H1 (cell line): ENCODE measurements at regions not wholly inside any gene's neighbourhood (a gene's known extent, or its start where the extent isn't known, plus 50 kb on each side); places are given as distances from the start of the nearest gene placed in this dataset.
"Not testable (repeated sequence)": the region's sequence is repeated elsewhere in the genome, so short reads cannot be mapped to it uniquely, and the experiment has no call there.

Source experiments
- CTCF ChIA-PET: fragments of 300-600 bp; sonication (Branson Sonifier 250); formaldehyde crosslinking; loops from one replicate; lab custom pipeline; 2021; ENCODE audit not compliant: partially characterized antibody; lab: Charles Lee
- POLR2A ChIA-PET: fragments of 300-600 bp; sonication (Branson Sonifier 250); formaldehyde crosslinking; loops from one replicate; lab custom pipeline; 2021; ENCODE audit warnings: inconsistent platforms; ENCODE audit not compliant: partially characterized antibody; lab: Charles Lee
- DNase-seq, 2 experiments: peaks; one replicate each; pipeline versions ENCODE4 v3.0.0 to v3.0.0-alpha.2; 2010 to 2022; ENCODE audit warnings: low spot score in 2 of 2, low read depth in 1 of 2, mixed read lengths in 1 of 2
- FAIRE-seq: peaks from 2 replicates; lab custom pipeline; 2011; peaks lifted over from hg19 to GRCh38; lab: Jason Lieb, UNC
- H2AFZ ChIP-seq: 2 replicates; pipeline ENCODE4 v1.8.1; 2012; ENCODE audit warnings: low read length, inconsistent platforms
- H2AK5ac ChIP-seq: 2 replicates; pipeline ENCODE4 v1.6.1; 2013; ENCODE audit warnings: low read depth, low read length
- H2BK120ac ChIP-seq: replicated peaks from 2 replicates; pipeline ENCODE3; 2013; ENCODE audit warnings: low read depth, low read length, inconsistent platforms
- H2BK12ac ChIP-seq: 2 replicates; pipeline ENCODE4 v1.6.1; 2013; ENCODE audit warnings: low read depth, low read length
- H2BK15ac ChIP-seq: 2 replicates; pipeline ENCODE4 v1.6.1; 2013; ENCODE audit warnings: low read length
- H2BK20ac ChIP-seq: 2 replicates; pipeline ENCODE4 v1.6.1; 2013; ENCODE audit warnings: low read length
- H2BK5ac ChIP-seq: 2 replicates; pipeline ENCODE4 v1.6.1; 2013; ENCODE audit warnings: low read depth, low read length
- H3K14ac ChIP-seq: 2 replicates; pipeline ENCODE4 v1.6.1; 2013; ENCODE audit warnings: inconsistent platforms; ENCODE audit not compliant: insufficient read length
- H3K18ac ChIP-seq: 2 replicates; pipeline ENCODE4 v1.6.1; 2013; ENCODE audit warnings: low read length; ENCODE audit errors: extremely low read depth
- H3K23ac ChIP-seq: 2 replicates; pipeline ENCODE4 v1.6.1; 2013; ENCODE audit warnings: inconsistent platforms; ENCODE audit not compliant: insufficient read length
- H3K23me2 ChIP-seq: 2 replicates; pipeline ENCODE4 v1.6.1; 2013; ENCODE audit warnings: low read depth, low read length
- H3K27ac ChIP-seq: 2 replicates; pipeline ENCODE4 v1.6.1; 2011; ENCODE audit warnings: low read depth, low read length, inconsistent platforms
- H3K27me3 ChIP-seq, 4 experiments: replicated peaks in 1 of 4; 1 replicate in 1 of 4; 2 replicates in 3 of 4; pipeline versions ENCODE4 v1.6.1 to v1.8.1; 2011 to 2013; ENCODE audit warnings: low read length in 3 of 4, mild to moderate bottlenecking in 3 of 4, inconsistent platforms in 2 of 4, mixed read lengths in 2 of 4, moderate library complexity in 1 of 4; ENCODE audit not compliant: control insufficient read depth in 3 of 4, insufficient read depth in 3 of 4; ENCODE audit errors: extremely low read depth in 1 of 4
- H3K36me3 ChIP-seq, 4 experiments: 2 replicates each; pipeline versions ENCODE4 v1.6.1 to v1.8.1; 2011 to 2013; ENCODE audit warnings: mild to moderate bottlenecking in 4 of 4, low read length in 3 of 4, moderate library complexity in 2 of 4, control low read depth in 1 of 4, inconsistent platforms in 1 of 4; ENCODE audit not compliant: insufficient read depth in 4 of 4, control insufficient read depth in 2 of 4
- H3K4ac ChIP-seq: replicated peaks from 2 replicates; pipeline ENCODE3; 2013; ENCODE audit warnings: low read length, low read depth, mixed read lengths, inconsistent platforms; ENCODE audit not compliant: insufficient read length
- H3K4me1 ChIP-seq, 4 experiments: replicated peaks in 1 of 4; 1 replicate in 1 of 4; 2 replicates in 3 of 4; pipeline versions ENCODE4 v1.6.1 to v1.8.1; 2011 to 2013; ENCODE audit warnings: low read length in 3 of 4, inconsistent platforms in 2 of 4, mixed read lengths in 1 of 4; ENCODE audit not compliant: insufficient read depth in 4 of 4, control insufficient read depth in 3 of 4
- H3K4me2 ChIP-seq, 2 experiments: 2 replicates each; pipeline versions ENCODE4 v1.6.1 to v1.8.1; 2011 to 2013; ENCODE audit warnings: low read depth in 2 of 2, low read length in 2 of 2, control low read depth in 1 of 2, inconsistent platforms in 1 of 2, mild to moderate bottlenecking in 1 of 2; ENCODE audit not compliant: insufficient read depth in 1 of 2
- H3K4me3 ChIP-seq, 4 experiments: fragments of 200-600, 300-600 bp in 1 of 4; sonication (generic), shearing (Covaris generic), sonication (Bioruptor Twin) in 1 of 4; 2 replicates each; pipeline versions ENCODE4 v1.5.1 to v1.8.1; 2011 to 2016; ENCODE audit warnings: low read length in 4 of 4, low read depth in 3 of 4, control low read depth in 2 of 4, inconsistent platforms in 2 of 4, mild to moderate bottlenecking in 2 of 4, mixed read lengths in 1 of 4, moderate library complexity in 1 of 4; ENCODE audit not compliant: insufficient read depth in 2 of 4; ENCODE audit errors: extremely low read depth in 1 of 4
- H3K56ac ChIP-seq: replicated peaks from 2 replicates; pipeline ENCODE3; 2013; ENCODE audit warnings: low read depth, mild to moderate bottlenecking, mixed read lengths, low read length, inconsistent platforms; ENCODE audit not compliant: insufficient read length
- H3K79me1 ChIP-seq: 2 replicates; pipeline ENCODE4 v1.6.1; 2013; ENCODE audit warnings: low read depth, low read length, control low read depth
- H3K79me2 ChIP-seq, 2 experiments: 2 replicates each; pipeline versions ENCODE4 v1.6.1 to v1.8.1; 2012 to 2013; ENCODE audit warnings: low read length in 2 of 2, mild to moderate bottlenecking in 2 of 2, inconsistent platforms in 1 of 2; ENCODE audit not compliant: insufficient read depth in 2 of 2, control insufficient read depth in 1 of 2
- H3K9ac ChIP-seq, 4 experiments: replicated peaks in 1 of 4; 1 replicate in 1 of 4; 2 replicates in 3 of 4; pipeline versions ENCODE4 v1.6.1 to v1.8.1; 2011 to 2013; ENCODE audit warnings: low read depth in 3 of 4, low read length in 3 of 4, control low read depth in 2 of 4, mild to moderate bottlenecking in 2 of 4, moderate library complexity in 2 of 4, inconsistent platforms in 1 of 4; ENCODE audit errors: extremely low read depth in 1 of 4
- H3K9me3 ChIP-seq, 2 experiments: 2 replicates each; pipeline versions ENCODE4 v1.6.1 to v1.8.1; 2012 to 2013; ENCODE audit warnings: mild to moderate bottlenecking in 2 of 2, moderate library complexity in 2 of 2, control low read depth in 1 of 2, inconsistent platforms in 1 of 2, low read depth in 1 of 2, low read length in 1 of 2, mixed read lengths in 1 of 2; ENCODE audit not compliant: insufficient read depth in 2 of 2
- H4K20me1 ChIP-seq, 2 experiments: replicated peaks in 1 of 2; 2 replicates each; pipeline versions ENCODE3 to v1.8.1; 2011 to 2013; ENCODE audit warnings: inconsistent platforms in 2 of 2, low read length in 2 of 2, mild to moderate bottlenecking in 1 of 2; ENCODE audit not compliant: insufficient read depth in 2 of 2, control insufficient read depth in 1 of 2
- H4K5ac ChIP-seq: 2 replicates; pipeline ENCODE4 v1.6.1; 2013; ENCODE audit warnings: low read length, low read depth, mixed read lengths, inconsistent platforms; ENCODE audit not compliant: insufficient read length
- H4K8ac ChIP-seq: 2 replicates; pipeline ENCODE4 v1.8.0; 2013; ENCODE audit warnings: mild to moderate bottlenecking, moderate library complexity, low read length, inconsistent platforms; ENCODE audit not compliant: insufficient read depth; ENCODE audit errors: extremely low read depth
- H4K91ac ChIP-seq: replicated peaks from 2 replicates; pipeline ENCODE3; 2013; ENCODE audit warnings: low read length, mixed read lengths, inconsistent platforms; ENCODE audit not compliant: insufficient read length
- WGBS, 2 experiments: shearing (Covaris generic) in 1 of 2; methylation state at CpG; one replicate each; pipeline versions ENCODE4 v1.1.6 to v1.1.7; 2013 to 2015; ENCODE audit warnings: low lambda C conversion rate in 2 of 2, mixed read lengths in 2 of 2, inconsistent platforms in 1 of 2, low coverage in 1 of 2, missing lambda C conversion rate in 1 of 2; ENCODE audit not compliant: insufficient replicate concordance in 2 of 2, insufficient coverage in 1 of 2, insufficient read length in 1 of 2; ENCODE audit errors: extremely low coverage in 1 of 2, missing lambda C conversion rate in 1 of 2; 5-methylcytosine and 5-hydroxymethylcytosine counted together

- H3K4ac ChIP-seq, H4K20me1 ChIP-seq, H2BK20ac ChIP-seq, DNase-seq, H3K4me2 ChIP-seq, H2BK120ac ChIP-seq, H3K18ac ChIP-seq, H3K56ac ChIP-seq, H3K27ac ChIP-seq, H3K36me3 ChIP-seq, H3K23ac ChIP-seq, H4K8ac ChIP-seq, H3K79me2 ChIP-seq, H3K27me3 ChIP-seq, H2BK15ac ChIP-seq, H4K5ac ChIP-seq, H3K14ac ChIP-seq, H2AFZ ChIP-seq, H3K4me1 ChIP-seq, H2AK5ac ChIP-seq, CTCF ChIA-PET, POLR2A ChIA-PET, H2BK5ac ChIP-seq, H3K9ac ChIP-seq, H3K79me1 ChIP-seq, H3K23me2 ChIP-seq, H2BK12ac ChIP-seq, H4K91ac ChIP-seq, FAIRE-seq, H3K4me3 ChIP-seq: not testable (repeated sequence)
- WGBS, 2 experiments: 82% methylated on average over 6 of the region's 8 CpGs; no CpG with 5 or more reads in 1 of the 2 experiments
- H3K9me3 ChIP-seq: peaks cover 3 to 13% of the 10 kb centered on the region in 2 experiments; a peak in 2 of 4 replicates
These were observed 205.7 kb upstream of the HTR1E start for GRCh38 chr6:86731631-86732030.

- H3K9ac ChIP-seq, H2BK20ac ChIP-seq, H3K18ac ChIP-seq, H3K4me2 ChIP-seq, H4K20me1 ChIP-seq, FAIRE-seq, DNase-seq, H2BK5ac ChIP-seq, H2AFZ ChIP-seq, H3K23ac ChIP-seq, H3K36me3 ChIP-seq, H2AK5ac ChIP-seq, H3K4me1 ChIP-seq, H3K56ac ChIP-seq, H3K4ac ChIP-seq, H3K79me2 ChIP-seq, H3K23me2 ChIP-seq, H4K8ac ChIP-seq, H3K14ac ChIP-seq, H2BK15ac ChIP-seq, H3K27me3 ChIP-seq, H3K79me1 ChIP-seq, H3K4me3 ChIP-seq, H2BK12ac ChIP-seq, CTCF ChIA-PET, H2BK120ac ChIP-seq, H3K27ac ChIP-seq, H4K91ac ChIP-seq, H4K5ac ChIP-seq, POLR2A ChIA-PET: not testable (repeated sequence)
- peaks cover 3 to 13% of the 10 kb centered on the region in 2 experiments; a peak in 2 of 4 replicates for H3K9me3 ChIP-seq
- WGBS, 2 experiments: 91% methylated on average over 4 of the region's 4 CpGs; no CpG with 5 or more reads in 1 of the 2 experiments
These were observed 206.6 kb upstream of the HTR1E start for GRCh38 chr6:86730772-86731171.
